ENCODE measurements at regions not wholly inside any gene's neighbourhood (a gene's known extent, or its start where the extent isn't known, plus 50 kb on each side); places are given as distances from the start of the nearest gene placed in this dataset.

- TF ChIP-seq CTCF (IDR thresholded peaks at IDR 0.05) (no peak), POLR2A (IDR thresholded peaks at IDR 0.05) (no peak)
Measured at GRCh38 chr9:26081847-26082246, 403.6 kb upstream of the TUSC1 start.
